GM23338 (cell line): ENCODE measurements at regions not wholly inside any gene's neighbourhood (a gene's known extent, or its start where the extent isn't known, plus 50 kb on each side); places are given as distances from the start of the nearest gene placed in this dataset.

Experiments
- ATAC-seq: fragments of 200-7000 bp; cut with Tn5 transposase; 3 replicates; pipeline ENCODE4 v1.9.1; 2020
- DNase-seq: peaks from one replicate; pipeline ENCODE4 v3.0.0-alpha.2; 2015; ENCODE audit warnings: low spot score
- H2AFZ ChIP-seq: fragments of 200-600 bp; sonication (generic); 2 replicates; pipeline ENCODE4 v1.8.0; 2016; ENCODE audit warnings: antibody characterized with exemption, mild to moderate bottlenecking, moderate library complexity
- H3F3A ChIP-seq: fragments of 200-600 bp; sonication (generic); replicated peaks from 2 replicates; pipeline ENCODE4 v1.8.0; 2017; ENCODE audit warnings: antibody characterized with exemption, mixed run types, low read depth
- H3K27ac ChIP-seq: fragments of 200-600 bp; sonication (generic); 2 replicates; pipeline ENCODE4 v1.6.1; 2016; ENCODE audit warnings: low read depth
- H3K27me3 ChIP-seq: fragments of 200-600 bp; sonication (generic); 2 replicates; pipeline ENCODE4 v1.8.0; 2016; ENCODE audit warnings: mild to moderate bottlenecking, mixed run types, moderate library complexity; ENCODE audit not compliant: insufficient read depth
- H3K36me3 ChIP-seq: fragments of 200-600 bp; sonication (generic); 2 replicates; pipeline ENCODE4 v1.8.0; 2016; ENCODE audit warnings: mild to moderate bottlenecking; ENCODE audit not compliant: insufficient read depth
- H3K4me1 ChIP-seq: fragments of 200-600 bp; sonication (generic); 2 replicates; pipeline ENCODE4 v1.8.0; 2016; ENCODE audit warnings: mild to moderate bottlenecking, moderate library complexity; ENCODE audit not compliant: insufficient read depth
- H3K4me2 ChIP-seq: fragments of 200-600 bp; sonication (generic); 2 replicates; pipeline ENCODE4 v1.7.1; 2017; ENCODE audit warnings: mixed run types
- H3K4me3 ChIP-seq: fragments of 200-600 bp; sonication (generic); 2 replicates; pipeline ENCODE4 v1.6.1; 2016; ENCODE audit warnings: mixed run types
- H3K79me2 ChIP-seq: fragments of 200-600 bp; sonication (generic); replicated peaks from 2 replicates; pipeline ENCODE4 v1.8.0; 2017; ENCODE audit warnings: mild to moderate bottlenecking; ENCODE audit not compliant: insufficient read depth
- H3K9me2 ChIP-seq: fragments of 200-600 bp; sonication (generic); 2 replicates; pipeline ENCODE4 v1.8.0; 2017; ENCODE audit not compliant: insufficient read depth
- H4K20me1 ChIP-seq: fragments of 200-600 bp; sonication (generic); replicated peaks from 2 replicates; pipeline ENCODE4 v1.8.0; 2017; ENCODE audit warnings: mild to moderate bottlenecking; ENCODE audit not compliant: insufficient read depth
- H3K27ac Mint-ChIP-seq: 2 replicates; pipeline ENCODE4 v1.8.0; 2020; ENCODE audit warnings: inconsistent platforms, mild to moderate bottlenecking, moderate library complexity, mixed read lengths
- H3K27me3 Mint-ChIP-seq: 3 replicates; pipeline ENCODE4 v1.8.0; 2022; ENCODE audit warnings: low read depth, mild to moderate bottlenecking, moderate library complexity, mixed read lengths, inconsistent platforms; ENCODE audit not compliant: insufficient read depth, poor library complexity
- H3K36me3 Mint-ChIP-seq: 3 replicates; pipeline ENCODE4 v1.8.0; 2021; ENCODE audit warnings: low read depth, mild to moderate bottlenecking, inconsistent platforms, moderate library complexity, mixed read lengths
- H3K4me1 Mint-ChIP-seq: 3 replicates; pipeline ENCODE4 v1.8.0; 2020; ENCODE audit warnings: mild to moderate bottlenecking, inconsistent platforms, mixed read lengths
- H3K4me3 Mint-ChIP-seq: 3 replicates; pipeline ENCODE4 v1.8.0; 2021; ENCODE audit warnings: moderate library complexity, mild to moderate bottlenecking, inconsistent platforms, mixed read lengths
- H3K9me3 Mint-ChIP-seq: 3 replicates; pipeline ENCODE4 v1.8.0; 2020; ENCODE audit warnings: moderate library complexity, mild to moderate bottlenecking, inconsistent platforms, mixed read lengths
- CREB1 ChIP-seq: fragments of 250-450 bp; sonication (Bioruptor Pico); IDR thresholded peaks from 2 replicates; pipeline ENCODE4 v1.5.0; 2020; ENCODE audit warnings: low read depth, mild to moderate bottlenecking, moderate library complexity
- ETS1 ChIP-seq: IDR thresholded peaks from 2 replicates; pipeline ENCODE4 v1.6.1; 2016; ENCODE audit warnings: antibody characterized with exemption
- EZH2 ChIP-seq: fragments of 200-600 bp; sonication (generic); IDR thresholded peaks from one replicate; pipeline ENCODE4 v1.8.0; 2017; ENCODE audit warnings: antibody characterized with exemption, mild to moderate bottlenecking, low read depth; ENCODE audit not compliant: unreplicated experiment
- EZH2phosphoT487 ChIP-seq: fragments of 200-600 bp; sonication (generic); IDR thresholded peaks from one replicate; pipeline ENCODE4 v1.8.1; 2018; ENCODE audit warnings: antibody characterized with exemption; ENCODE audit not compliant: unreplicated experiment
- JUNB ChIP-seq: IDR thresholded peaks from one replicate; pipeline ENCODE4 v1.6.1; 2016; ENCODE audit warnings: antibody characterized with exemption; ENCODE audit not compliant: unreplicated experiment
- NANOG ChIP-seq: IDR thresholded peaks from 2 replicates; pipeline ENCODE4 v1.6.1; 2016; ENCODE audit warnings: antibody characterized with exemption, borderline replicate concordance
- POLR2AphosphoS5 ChIP-seq: IDR thresholded peaks from 2 replicates; pipeline ENCODE4 v1.6.1; 2016; ENCODE audit warnings: antibody characterized with exemption, low read depth
- REST ChIP-seq: IDR thresholded peaks from one replicate; pipeline ENCODE4 v1.6.1; 2018; ENCODE audit warnings: antibody characterized with exemption; ENCODE audit not compliant: unreplicated experiment
- STAT1 ChIP-seq: IDR thresholded peaks from one replicate; pipeline ENCODE4 v1.6.1; 2016; ENCODE audit warnings: antibody characterized with exemption; ENCODE audit not compliant: unreplicated experiment
- ZNF114 ChIP-seq: fragments of 250-450 bp; sonication (Bioruptor Pico); IDR thresholded peaks from 2 replicates; pipeline ENCODE4 v1.5.0; 2020; ENCODE audit warnings: mild to moderate bottlenecking, moderate library complexity
- ZNF331 ChIP-seq: fragments of 250-450 bp; sonication (Bioruptor Pico); IDR thresholded peaks from 2 replicates; pipeline ENCODE4 v1.5.0; 2020; ENCODE audit warnings: low read depth, mild to moderate bottlenecking, moderate library complexity
- ZNF462 ChIP-seq: fragments of 250-450 bp; sonication (Bioruptor Pico); IDR thresholded peaks from 2 replicates; pipeline ENCODE4 v1.5.0; 2020; ENCODE audit warnings: mild to moderate bottlenecking, moderate library complexity
- TF ChIP-seq, protein P1 (sequence below), 2 experiments: fragments of 200-600 bp in 1 of 2; sonication (generic) in 1 of 2; conservative IDR thresholded peaks; 2 replicates each; pipeline versions ENCODE4 v1.5.1 to v1.6.1; 2016 to 2017; ENCODE audit warnings: antibody characterized with exemption in 2 of 2, low read depth in 2 of 2, mild to moderate bottlenecking in 2 of 2, moderate library complexity in 1 of 2

DNA sequence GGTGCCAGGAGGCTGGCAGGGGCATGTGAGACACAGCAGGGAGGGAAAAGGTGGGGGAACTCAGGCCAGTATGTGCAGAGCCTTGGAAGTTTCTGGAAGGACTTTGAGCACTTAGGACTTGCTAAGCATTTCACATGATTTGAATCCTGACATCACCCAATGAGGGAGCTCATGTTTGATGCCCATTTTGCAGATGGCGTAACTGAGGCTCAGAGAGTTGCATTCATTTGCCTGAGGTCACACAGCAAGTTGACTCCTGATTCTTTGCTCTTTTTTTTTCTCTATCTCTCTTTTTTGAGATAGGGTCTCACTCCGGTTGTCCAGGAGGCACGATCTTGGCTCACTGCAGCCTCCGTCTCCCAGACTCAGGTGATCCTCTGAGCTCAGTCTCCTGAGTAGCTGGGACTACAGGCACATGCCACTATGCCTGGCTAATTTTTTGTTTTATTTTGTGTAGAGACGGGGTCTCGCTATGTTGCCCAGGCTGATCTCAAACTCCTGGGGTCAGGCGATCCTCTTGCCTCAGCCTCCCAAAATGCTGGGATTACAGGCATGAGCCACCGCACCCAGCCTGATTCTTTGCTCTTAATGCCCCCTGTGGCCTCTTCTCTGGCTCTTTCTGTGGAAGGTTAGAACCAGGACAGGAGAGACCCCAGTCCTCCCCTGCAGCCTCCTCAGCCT lies 246.1 kb downstream of the RBM19 start (continued):
- TF ChIP-seq, protein P1, sequence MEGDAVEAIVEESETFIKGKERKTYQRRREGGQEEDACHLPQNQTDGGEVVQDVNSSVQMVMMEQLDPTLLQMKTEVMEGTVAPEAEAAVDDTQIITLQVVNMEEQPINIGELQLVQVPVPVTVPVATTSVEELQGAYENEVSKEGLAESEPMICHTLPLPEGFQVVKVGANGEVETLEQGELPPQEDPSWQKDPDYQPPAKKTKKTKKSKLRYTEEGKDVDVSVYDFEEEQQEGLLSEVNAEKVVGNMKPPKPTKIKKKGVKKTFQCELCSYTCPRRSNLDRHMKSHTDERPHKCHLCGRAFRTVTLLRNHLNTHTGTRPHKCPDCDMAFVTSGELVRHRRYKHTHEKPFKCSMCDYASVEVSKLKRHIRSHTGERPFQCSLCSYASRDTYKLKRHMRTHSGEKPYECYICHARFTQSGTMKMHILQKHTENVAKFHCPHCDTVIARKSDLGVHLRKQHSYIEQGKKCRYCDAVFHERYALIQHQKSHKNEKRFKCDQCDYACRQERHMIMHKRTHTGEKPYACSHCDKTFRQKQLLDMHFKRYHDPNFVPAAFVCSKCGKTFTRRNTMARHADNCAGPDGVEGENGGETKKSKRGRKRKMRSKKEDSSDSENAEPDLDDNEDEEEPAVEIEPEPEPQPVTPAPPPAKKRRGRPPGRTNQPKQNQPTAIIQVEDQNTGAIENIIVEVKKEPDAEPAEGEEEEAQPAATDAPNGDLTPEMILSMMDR (conservative IDR thresholded peaks at IDR 0.05; ENCODE audit: low read depth in 2 of 2): no peak
- no peak for TF ChIP-seq JUNB

GRCh38 chr12:113713156-113713555 lies 241.5 kb upstream of the LHX5 start:
- TF ChIP-seq EZH2phosphoT487: no peak
- no peak for TF ChIP-seq POLR2AphosphoS5
- no peak for TF ChIP-seq CREB1 (CRISPR knock-in tag)
- TF ChIP-seq ETS1: no peak
- no peak for TF ChIP-seq REST
- no peak for TF ChIP-seq ZNF462
- TF ChIP-seq JUNB: no peak
- no peak for TF ChIP-seq ZNF114 (CRISPR knock-in tag)
- TF ChIP-seq ZNF331 (CRISPR knock-in tag): no peak
- no peak for TF ChIP-seq EZH2
- no peak for TF ChIP-seq NANOG
- no peak for TF ChIP-seq STAT1
- no peaks in the 10 kb centered on the region for H4K20me1 ChIP-seq
- no peaks in the 10 kb centered on the region for H3K36me3 ChIP-seq
- no peak overlapping the region for H3K4me3 ChIP-seq
- H3K27ac Mint-ChIP-seq: no peak overlapping the region
- H3K4me1 Mint-ChIP-seq: no peaks in the 10 kb centered on the region
- H3K9me3 Mint-ChIP-seq: no peaks in the 10 kb centered on the region; the same call in 2 of the 3 replicates
- no peak overlapping the region for H3K4me3 Mint-ChIP-seq
- H3K4me1 ChIP-seq: no peaks in the 10 kb centered on the region
- H3K27ac ChIP-seq: no peak overlapping the region
- ATAC-seq: no peak
- H2AFZ ChIP-seq: no peak overlapping the region
- no peaks in the 10 kb centered on the region for H3K27me3 ChIP-seq
- no peaks in the 10 kb centered on the region for H3F3A ChIP-seq
- no peaks in the 10 kb centered on the region; the same call in 1 of the 2 replicates for H3K9me2 ChIP-seq
- DNase-seq: no peak
- no peaks in the 10 kb centered on the region for H3K27me3 Mint-ChIP-seq
- H3K79me2 ChIP-seq: no peaks in the 10 kb centered on the region
- H3K4me2 ChIP-seq: no peak overlapping the region
- H3K36me3 Mint-ChIP-seq: no peaks in the 10 kb centered on the region
